Endothelial cell of umbilical vein (primary cell): ENCODE measurements at regions not wholly inside any gene's neighbourhood (a gene's known extent, or its start where the extent isn't known, plus 50 kb on each side); places are given as distances from the start of the nearest gene placed in this dataset.

Source experiments
- BruUV-seq: library from RNA; stranded (reverse); fragments of 400-500 nt; replicated peaks from 2 replicates; lab custom pipeline; 2021; lab: Mats Ljungman, UMichigan
- CTCF ChIA-PET: fragments of 300-600, 350-600 bp; sonication (Branson Sonifier 250); formaldehyde crosslinking; loops from one replicate; lab custom pipeline; 2021; ENCODE audit warnings: antibody characterized with exemption, inconsistent platforms; lab: Charles Lee
- POLR2A ChIA-PET: fragments of 300-600, 350-600 bp; sonication (Branson Sonifier 250); formaldehyde crosslinking; loops from one replicate; lab custom pipeline; 2021; ENCODE audit warnings: antibody characterized with exemption, inconsistent platforms; lab: Charles Lee
- DNase-seq: peaks from one replicate; pipeline ENCODE4 v3.0.0-alpha.2; 2011; ENCODE audit warnings: low read depth, low spot score
- FAIRE-seq: peaks from 2 replicates; lab custom pipeline; 2011; peaks lifted over from hg19 to GRCh38; lab: Jason Lieb, UNC
- H2AFZ ChIP-seq: 2 replicates; pipeline ENCODE4 v1.6.0; 2012; ENCODE audit warnings: low read depth, low read length, control low read depth, inconsistent platforms
- H3K27ac ChIP-seq: 2 replicates; pipeline ENCODE4 v1.5.1; 2011; ENCODE audit warnings: low read depth, mild to moderate bottlenecking, control low read depth, low read length, moderate library complexity; ENCODE audit not compliant: insufficient read depth
- H3K27me3 ChIP-seq, 2 experiments: 2 replicates each; pipeline versions ENCODE4 v1.6.0 to v1.6.1; 2011; ENCODE audit warnings: low read length in 2 of 2, mixed read lengths in 1 of 2; ENCODE audit not compliant: control insufficient read depth in 2 of 2, insufficient read depth in 2 of 2
- H3K36me3 ChIP-seq, 2 experiments: 2 replicates in 1 of 2; 3 replicates in 1 of 2; pipeline ENCODE4 v1.5.1; 2011; ENCODE audit warnings: low read length in 2 of 2, mild to moderate bottlenecking in 1 of 2, moderate library complexity in 1 of 2; ENCODE audit not compliant: control insufficient read depth in 2 of 2, insufficient read depth in 2 of 2; ENCODE audit errors: extremely low read depth in 1 of 2
- H3K4me1 ChIP-seq: 3 replicates; pipeline ENCODE4 v1.5.1; 2011; ENCODE audit warnings: mild to moderate bottlenecking, low read length; ENCODE audit not compliant: control insufficient read depth, insufficient read depth; ENCODE audit errors: extremely low read depth
- H3K4me2 ChIP-seq: 2 replicates; pipeline ENCODE4 v1.6.1; 2011; ENCODE audit warnings: low read length, control low read depth, mixed read lengths; ENCODE audit not compliant: insufficient read depth
- H3K4me3 ChIP-seq, 3 experiments: fragments of 200-600 bp in 1 of 3; sonication (generic), shearing (Covaris generic) in 1 of 3; replicated peaks in 1 of 3; 2 replicates each; pipeline ENCODE4 v1.5.1; 2011 to 2016; ENCODE audit warnings: control low read depth in 3 of 3, low read length in 3 of 3, mild to moderate bottlenecking in 2 of 3, inconsistent platforms in 1 of 3, low read depth in 1 of 3, moderate library complexity in 1 of 3; ENCODE audit not compliant: insufficient read depth in 1 of 3
- H3K79me2 ChIP-seq: 2 replicates; pipeline ENCODE4 v1.6.0; 2012; ENCODE audit warnings: low read length, inconsistent platforms; ENCODE audit not compliant: control insufficient read depth, insufficient read depth
- H3K9ac ChIP-seq: replicated peaks from 2 replicates; pipeline ENCODE3; 2011; ENCODE audit warnings: low read length, control low read depth; ENCODE audit not compliant: insufficient read depth; ENCODE audit errors: extremely low read depth
- H3K9me1 ChIP-seq: replicated peaks from 3 replicates; pipeline ENCODE4 v1.6.0; 2011; ENCODE audit warnings: mild to moderate bottlenecking, low read length; ENCODE audit not compliant: control insufficient read depth, insufficient read depth; ENCODE audit errors: extremely low read depth
- H3K9me3 ChIP-seq: replicated peaks from 2 replicates; pipeline ENCODE4 v1.5.1; 2012; ENCODE audit warnings: low read length, inconsistent platforms; ENCODE audit not compliant: control insufficient read depth, insufficient read depth
- H4K20me1 ChIP-seq: replicated peaks from 2 replicates; pipeline ENCODE3; 2011; ENCODE audit warnings: mild to moderate bottlenecking, low read length; ENCODE audit not compliant: control insufficient read depth, insufficient read depth; ENCODE audit errors: extremely low read depth
- CTCF ChIP-seq, 2 donors: IDR thresholded peaks; 1 replicate in 1 of 2; 2 replicates in 1 of 2; pipeline ENCODE4 v1.5.1; 2011; ENCODE audit warnings: low read length in 2 of 2, mild to moderate bottlenecking in 2 of 2, moderate library complexity in 2 of 2, control low read depth in 1 of 2, inconsistent platforms in 1 of 2, low read depth in 1 of 2; ENCODE audit not compliant: insufficient read depth in 1 of 2; ENCODE audit errors: extremely low read depth in 1 of 2
- dilution Hi-C: fragments of 300-500 bp; cut with MboI; formaldehyde crosslinking; loops from one replicate; pipeline ENCODE4 v1.15.0; 2019; ENCODE audit warnings: low sequenced_read_pairs; ENCODE audit not compliant: extremely low pct_ligation_motif_present
- intact Hi-C: fragments of 100-400 bp; cut with micrococcal nuclease; formaldehyde crosslinking; loops from one replicate; pipeline ENCODE4 v1.10.0; 2022

- dilution Hi-C loops: no loop called here
These were observed 52.0 kb upstream of the PRSS1 start for GRCh38 chr7:142697270-142697669.

More at GRCh38 chr7:142697270-142697669, 52.0 kb upstream of the PRSS1 start:
- no peak overlapping the region for H3K4me2 ChIP-seq
- DNase-seq: no peak
- BruUV-seq: no TSS peak
- H3K36me3 ChIP-seq: no peaks in the 10 kb centered on the region
- no peak overlapping the region for H2AFZ ChIP-seq
- POLR2A ChIA-PET: no interaction called here
- FAIRE-seq: no peak
- no peak overlapping the region for H3K4me3 ChIP-seq
- no peak for TF ChIP-seq CTCF (IDR thresholded peaks at IDR 0.05; ENCODE audit: extremely low read depth in 1 of 2, insufficient read depth in 1 of 2, low read depth in 1 of 2, low read length in 2 of 2)
- peaks cover 5 to 16% of the 10 kb centered on the region in 2 experiments for H3K27me3 ChIP-seq
- no peaks in the 10 kb centered on the region for H3K79me2 ChIP-seq
- H3K9ac ChIP-seq: no peak overlapping the region
- peaks cover 5% of the 10 kb centered on the region for H3K4me1 ChIP-seq
- no peaks in the 10 kb centered on the region for H3K9me3 ChIP-seq
- intact Hi-C loops: no loop called here
- CTCF ChIA-PET: interaction anchor here (0.5 kb wide), 1 partner anchor 1152 kb away, joined by 4 read pairs; no protein-coding TSS in a partner anchor
- no peaks in the 10 kb centered on the region for H4K20me1 ChIP-seq
- no peaks in the 10 kb centered on the region for H3K9me1 ChIP-seq
- H3K27ac ChIP-seq: no peak overlapping the region
